GM10248 (cell line): ENCODE measurements at regions not wholly inside any gene's neighbourhood (a gene's known extent, or its start where the extent isn't known, plus 50 kb on each side); places are given as distances from the start of the nearest gene placed in this dataset.
"Not testable (repeated sequence)": the region's sequence is repeated elsewhere in the genome, so short reads cannot be mapped to it uniquely, and the experiment has no call there.

Source experiments
- CTCF ChIA-PET: fragments of 300-600 bp; sonication (Branson Sonifier 250); formaldehyde crosslinking; extraction: SDS; loops from one replicate; lab custom pipeline; 2021; ENCODE audit warnings: antibody characterized with exemption; lab: Yijun Ruan, JAX
- POLR2A ChIA-PET: fragments of 350-650 bp; sonication (Branson Sonifier 250); formaldehyde crosslinking; extraction: SDS; loops from one replicate; lab custom pipeline; 2020; ENCODE audit warnings: antibody characterized with exemption; lab: Yijun Ruan, JAX
- DNase-seq: peaks from one replicate; pipeline ENCODE4 v3.0.0; 2012; ENCODE audit errors: extremely low spot score

DNA sequence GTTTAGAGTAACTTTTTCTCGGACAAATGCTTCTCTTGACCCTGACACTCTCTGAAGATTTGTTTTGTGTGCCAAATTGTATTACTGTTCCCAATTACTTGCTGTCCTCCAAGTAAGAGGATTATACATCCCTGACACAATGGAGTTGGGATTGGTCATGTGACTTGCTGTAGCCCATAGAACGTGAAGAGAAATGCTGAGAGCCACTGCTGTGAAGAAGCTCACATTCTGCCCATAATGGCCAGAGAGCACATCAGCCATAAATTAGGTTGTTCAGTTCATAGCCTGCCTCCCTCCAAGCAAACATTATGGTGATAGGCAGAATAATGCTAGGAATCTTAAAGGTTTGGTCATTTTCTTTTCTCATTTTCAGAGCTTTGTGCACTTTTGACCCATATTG, 127.5 kb downstream of the SPATA31A6 start:
- CTCF ChIA-PET, DNase-seq, POLR2A ChIA-PET: not testable (repeated sequence)

DNA sequence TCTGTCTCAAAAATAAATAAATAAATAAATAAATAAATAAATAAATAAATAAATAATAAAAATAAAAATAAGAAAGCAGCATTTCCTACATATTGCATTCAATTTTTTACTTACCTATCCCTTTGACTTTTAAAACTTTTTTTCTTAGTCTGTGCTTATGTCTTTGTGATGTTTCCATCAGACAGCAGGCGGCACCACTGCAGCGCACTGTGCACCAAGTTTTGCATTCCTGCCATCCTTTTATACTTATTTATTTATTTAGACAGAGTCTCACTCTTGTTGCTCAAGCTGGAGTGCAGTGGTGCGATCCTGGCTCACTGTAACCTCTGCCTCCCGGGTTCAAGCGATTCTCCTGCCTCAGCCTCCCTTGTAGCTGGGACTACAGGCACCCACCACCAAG, 132.6 kb downstream of the SPATA31A6 start:
- POLR2A ChIA-PET, CTCF ChIA-PET, DNase-seq: not testable (repeated sequence)

- POLR2A ChIA-PET, DNase-seq, CTCF ChIA-PET: not testable (repeated sequence)
Measured at GRCh38 chr9:42317677-42318076, 134.2 kb downstream of the SPATA31A6 start.

- DNase-seq, CTCF ChIA-PET, POLR2A ChIA-PET: not testable (repeated sequence)
Measured at GRCh38 chr9:42323084-42323809, 139.8 kb downstream of the SPATA31A6 start.

GRCh38 chr9:42325142-42325541, 141.7 kb downstream of the SPATA31A6 start:
- CTCF ChIA-PET, POLR2A ChIA-PET, DNase-seq: not testable (repeated sequence)

DNA sequence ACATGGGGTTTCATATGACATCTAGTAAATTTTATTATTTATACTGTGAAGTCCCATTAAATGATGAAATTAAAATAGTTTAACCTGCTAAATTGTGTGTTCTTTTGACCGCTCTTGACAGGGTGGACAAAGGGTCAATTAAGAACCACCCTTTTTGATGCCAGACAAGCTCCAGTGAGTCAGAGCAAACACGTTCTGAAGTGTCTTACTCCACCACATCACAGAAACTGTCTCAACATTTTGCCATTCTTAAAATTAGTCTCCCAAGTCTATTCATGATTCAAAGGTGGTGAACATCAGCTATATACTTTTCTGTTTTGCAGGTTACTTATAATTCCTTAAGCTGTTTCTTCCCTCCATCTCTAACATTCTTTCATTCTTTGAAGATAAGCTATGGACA, 142.1 kb downstream of the SPATA31A6 start:
- CTCF ChIA-PET, POLR2A ChIA-PET, DNase-seq: not testable (repeated sequence)

GRCh38 chr9:42326482-42326881, 143.0 kb downstream of the SPATA31A6 start:
- CTCF ChIA-PET, POLR2A ChIA-PET, DNase-seq: not testable (repeated sequence)

- POLR2A ChIA-PET, DNase-seq, CTCF ChIA-PET: not testable (repeated sequence)
Measured at GRCh38 chr9:42335342-42335741, 151.9 kb downstream of the SPATA31A6 start.

GRCh38 chr9:42335984-42336657, 152.7 kb downstream of the SPATA31A6 start:
- CTCF ChIA-PET, POLR2A ChIA-PET, DNase-seq: not testable (repeated sequence)

DNA sequence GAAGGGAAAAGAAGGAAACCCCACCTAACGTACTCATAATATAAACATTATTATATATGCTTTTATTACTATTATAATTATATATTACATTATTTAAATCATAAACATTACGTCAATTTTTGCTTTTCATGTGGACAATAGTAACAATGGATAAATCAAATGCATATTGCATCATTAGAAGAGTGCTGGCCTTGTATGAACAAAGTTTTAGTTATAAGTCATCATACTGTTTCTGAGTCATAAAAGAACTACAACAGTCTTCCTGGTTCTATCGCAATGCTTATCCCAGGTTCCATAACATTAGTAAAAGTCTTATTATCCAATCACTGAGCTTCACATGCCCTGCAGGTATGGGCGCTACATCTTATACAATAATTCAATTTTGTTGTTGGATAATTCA, 154.8 kb downstream of the SPATA31A6 start:
- DNase-seq, POLR2A ChIA-PET, CTCF ChIA-PET: not testable (repeated sequence)

DNA sequence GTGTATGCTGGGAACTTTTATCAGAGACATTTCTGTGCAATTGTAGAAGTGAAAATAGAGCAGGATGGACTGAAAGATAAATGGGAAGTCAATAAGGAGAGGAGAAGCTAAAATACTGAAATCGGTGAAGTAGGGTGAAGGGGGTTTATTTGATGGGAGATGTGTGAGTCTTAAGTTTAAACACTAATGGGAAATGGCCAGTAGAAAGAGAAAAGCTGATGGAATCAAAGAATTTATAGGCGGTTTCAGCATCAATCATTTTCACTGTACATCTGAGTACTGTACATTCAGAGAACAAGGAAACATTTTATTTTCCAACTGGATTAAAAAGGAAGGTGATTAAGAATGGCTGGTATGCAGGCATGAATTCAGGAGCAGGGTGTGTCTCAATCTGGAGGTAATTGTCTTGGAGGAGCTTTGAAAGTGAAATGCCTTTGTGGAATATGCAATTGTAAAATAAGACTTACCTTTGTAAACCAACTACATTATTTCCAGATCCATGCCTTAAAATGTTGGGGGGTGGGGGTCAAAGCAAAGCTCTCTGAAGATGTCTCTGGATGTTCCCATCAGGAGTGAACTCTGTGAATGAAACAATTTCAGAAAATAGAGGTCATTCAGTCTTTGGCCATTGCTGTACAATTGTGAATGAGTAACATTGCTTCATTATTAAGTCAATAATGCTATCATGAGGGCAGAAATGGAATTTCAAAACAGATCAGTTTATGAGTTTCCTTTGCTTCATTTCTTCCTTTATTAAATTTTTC, 156.4 kb downstream of the SPATA31A6 start:
- POLR2A ChIA-PET, CTCF ChIA-PET, DNase-seq: not testable (repeated sequence)

- DNase-seq, POLR2A ChIA-PET, CTCF ChIA-PET: not testable (repeated sequence)
Measured at GRCh38 chr9:42340435-42340723, 156.9 kb downstream of the SPATA31A6 start.

DNA sequence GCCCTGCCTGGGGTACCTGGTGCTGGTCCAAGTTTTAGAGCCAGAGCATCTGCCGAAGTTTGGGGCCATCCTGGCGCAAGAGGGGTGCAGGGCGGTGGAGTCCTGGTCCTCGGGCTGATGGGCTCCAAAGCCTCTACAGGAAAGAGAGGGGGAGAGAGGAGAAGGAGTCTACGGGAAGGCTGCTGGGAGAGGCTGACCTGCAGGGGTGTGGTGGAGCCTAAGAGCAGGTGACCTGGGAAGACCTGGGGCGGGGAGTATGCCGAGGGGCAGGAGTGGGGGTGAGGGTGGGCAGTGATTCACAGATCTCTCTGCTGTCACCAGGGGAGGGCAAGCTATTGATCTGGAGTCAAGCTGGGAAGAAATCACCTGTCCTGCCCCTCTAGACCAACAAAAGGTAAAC, 158.4 kb downstream of the SPATA31A6 start:
- POLR2A ChIA-PET, CTCF ChIA-PET, DNase-seq: not testable (repeated sequence)

DNA sequence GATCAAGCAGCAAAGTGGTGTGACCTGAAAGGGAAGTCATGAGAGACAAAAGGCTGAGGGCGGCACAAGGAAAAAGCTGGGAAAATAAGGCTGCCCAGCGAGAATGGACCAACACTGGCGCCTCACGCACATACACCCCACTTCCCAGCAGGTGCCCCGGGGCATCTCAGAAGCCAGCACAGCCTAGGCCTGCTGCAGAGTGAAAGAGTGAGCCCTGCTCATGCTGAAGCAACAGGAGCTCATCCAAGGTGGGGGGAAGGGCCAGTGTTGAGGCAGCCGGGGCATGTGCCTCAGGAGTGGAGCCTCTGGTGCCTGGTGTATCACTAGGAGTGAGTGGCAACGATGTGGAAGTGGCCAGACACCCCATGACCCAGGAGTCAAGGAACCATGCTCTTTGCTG, 158.8 kb downstream of the SPATA31A6 start:
- CTCF ChIA-PET, POLR2A ChIA-PET, DNase-seq: not testable (repeated sequence)

DNA sequence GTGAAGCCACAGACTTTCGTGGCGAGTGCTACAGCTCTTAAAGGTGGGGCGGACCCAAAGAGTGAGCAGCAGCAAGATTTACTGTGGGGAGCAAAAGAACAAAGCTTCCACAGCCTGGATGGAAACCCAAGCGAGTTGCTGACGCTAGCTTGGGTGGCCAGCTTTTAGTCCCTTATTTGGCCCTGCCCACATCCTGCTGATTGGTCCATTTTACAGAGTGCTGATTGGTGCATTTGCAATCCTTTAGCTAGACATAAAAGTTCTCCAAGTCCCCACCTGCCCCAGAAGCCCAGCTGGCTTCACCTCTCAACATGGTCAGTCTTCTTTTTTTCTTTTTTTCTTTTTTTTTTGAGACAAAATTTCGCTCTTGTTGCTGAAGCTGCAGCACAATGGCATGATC, 161.0 kb downstream of the SPATA31A6 start:
- POLR2A ChIA-PET, CTCF ChIA-PET, DNase-seq: not testable (repeated sequence)

DNA sequence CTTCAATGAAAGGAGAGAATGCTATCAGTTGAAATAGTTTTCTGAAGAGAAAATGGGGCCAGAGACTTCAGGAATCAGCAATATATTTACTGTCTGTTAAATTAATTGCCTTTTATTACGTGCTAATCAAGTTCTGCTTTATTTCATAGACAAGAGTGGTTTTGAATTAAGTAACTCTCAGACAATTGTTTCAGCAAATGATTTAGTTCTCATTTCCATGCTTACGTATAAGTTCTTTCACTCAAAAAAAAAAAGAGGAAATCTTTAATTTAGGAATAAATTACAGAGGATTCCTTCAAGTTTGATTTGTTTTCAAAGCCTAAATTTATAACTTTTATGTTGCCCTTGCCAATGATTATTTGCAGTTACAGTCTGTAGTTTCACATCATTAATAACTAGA, 163.5 kb downstream of the SPATA31A6 start:
- POLR2A ChIA-PET, CTCF ChIA-PET, DNase-seq: not testable (repeated sequence)

- CTCF ChIA-PET, DNase-seq, POLR2A ChIA-PET: not testable (repeated sequence)
Measured at GRCh38 chr9:42349181-42349580, 165.7 kb downstream of the SPATA31A6 start.

GRCh38 chr9:42350412-42350811, 167.0 kb downstream of the SPATA31A6 start:
- POLR2A ChIA-PET, DNase-seq: not testable (repeated sequence)

More at GRCh38 chr9:42350412-42350811, 167.0 kb downstream of the SPATA31A6 start:
- CTCF ChIA-PET: not testable (repeated sequence)
